Prostate gland (tissue), 2 donors: ENCODE measurements at regions not wholly inside any gene's neighbourhood (a gene's known extent, or its start where the extent isn't known, plus 50 kb on each side); places are given as distances from the start of the nearest gene placed in this dataset.

Experiments used
- DNase-seq: peaks from one replicate; pipeline ENCODE4 v3.0.0-alpha.2; 2019; ENCODE audit warnings: low spot score
- H3K27ac ChIP-seq, 2 donors: fragments of 200-600 bp; sonication (generic); 2 replicates each; pipeline ENCODE4 v1.5.1; 2017 to 2019
- H3K27me3 ChIP-seq: fragments of 200-600 bp; sonication (generic); replicated peaks from 2 replicates; pipeline ENCODE4 v1.5.1; 2019; ENCODE audit not compliant: insufficient read depth
- H3K36me3 ChIP-seq, 2 donors: fragments of 200-600 bp; sonication (generic); 1 replicate in 1 of 2; 2 replicates in 1 of 2; pipeline versions ENCODE4 v1.5.1 to v1.8.1; 2017 to 2019
- H3K4me1 ChIP-seq: fragments of 200-600 bp; sonication (generic); replicated peaks from 2 replicates; pipeline ENCODE4 v1.5.1; 2019
- H3K4me3 ChIP-seq, 2 donors: fragments of 200-600 bp; sonication (generic); 2 replicates each; pipeline ENCODE4 v1.5.1; 2017 to 2019
- H3K9me3 ChIP-seq: fragments of 200-600 bp; sonication (generic); 2 replicates; pipeline ENCODE4 v1.5.1; 2017
- CTCF ChIP-seq, 4 experiments: fragments of 200-600 bp in 2 of 4; fragments of 450-650 bp in 2 of 4; sonication (generic) in 2 of 4; IDR thresholded peaks; 1 replicate in 3 of 4; 2 replicates in 1 of 4; pipeline ENCODE4 v1.5.1; 2016 to 2019; ENCODE audit warnings: antibody characterized with exemption in 4 of 4, mild to moderate bottlenecking in 2 of 4, moderate library complexity in 2 of 4
- POLR2A ChIP-seq: fragments of 450-650 bp; IDR thresholded peaks from one replicate; pipeline ENCODE4 v1.6.1; 2016; ENCODE audit warnings: antibody characterized with exemption, mild to moderate bottlenecking
- POLR2AphosphoS5 ChIP-seq: sonication (generic); formaldehyde crosslinking; IDR thresholded peaks from one replicate; pipeline ENCODE4 v1.6.1; 2017; ENCODE audit warnings: antibody characterized with exemption
- WGBS: methylation state at CpG from one replicate; pipeline ENCODE4 v1.1.5; 2018; 5-methylcytosine and 5-hydroxymethylcytosine counted together
- intact Hi-C: fragments of 100-400 bp; cut with DNase I; formaldehyde crosslinking; loops from one replicate; pipeline ENCODE4 v1.14.2; 2022

DNA sequence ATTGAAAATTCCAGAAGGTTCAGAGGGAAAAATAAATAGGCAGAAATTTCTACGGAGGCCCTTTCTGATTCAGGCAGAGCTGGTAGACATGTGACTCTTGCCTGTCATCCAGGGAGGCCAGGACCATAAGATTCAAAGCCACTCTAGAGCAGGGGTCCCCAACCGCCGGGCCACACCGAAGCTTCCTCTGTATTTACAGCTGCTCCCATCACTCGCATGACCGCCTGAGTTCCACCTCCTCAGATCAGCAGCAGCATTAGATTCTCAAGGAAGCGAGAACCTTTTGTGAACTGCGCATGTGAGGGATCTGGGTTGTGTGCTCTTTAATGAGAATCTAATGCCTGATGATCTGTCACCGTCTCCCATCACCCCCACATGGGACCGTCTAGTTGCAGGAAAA is 72.2 kb downstream of the RWDD4 start:
- 87% methylated on average over 10 of the region's 10 CpGs for WGBS
- Histone ChIP-seq H3K9me3 (no peaks in the 10 kb centered on the region), H3K27me3 (no peaks in the 10 kb centered on the region), H3K36me3 (no peaks in the 10 kb centered on the region), H3K4me1 (no peaks in the 10 kb centered on the region), H3K4me3 (no peak overlapping the region), H3K27ac (no peak overlapping the region)
- DNase-seq = no peak
- intact Hi-C loops = no loop called here
- TF ChIP-seq POLR2A = no peak
- TF ChIP-seq POLR2AphosphoS5 = no peak
- TF ChIP-seq CTCF (IDR thresholded peaks at IDR 0.05) = no peak

GRCh38 chr4:183588169-183588675 is 70.8 kb downstream of the RWDD4 start:
- H3K4me1 ChIP-seq = no peaks in the 10 kb centered on the region
- peak overlapping the region; percentile 61 to 71 for H3K27ac ChIP-seq
- peak; percentile 58 for DNase-seq
- no peaks in the 10 kb centered on the region for H3K9me3 ChIP-seq
- no peak overlapping the region for H3K4me3 ChIP-seq
- intact Hi-C loops = loop anchor here (2.0 kb wide), 1 partner anchor 47 kb away; no protein-coding TSS in a partner anchor
- TF ChIP-seq POLR2A = no peak
- TF ChIP-seq CTCF (IDR thresholded peaks at IDR 0.05) = no peak
- TF ChIP-seq POLR2AphosphoS5 = peak; percentile 91
- no peaks in the 10 kb centered on the region for H3K27me3 ChIP-seq
- H3K36me3 ChIP-seq = no peaks in the 10 kb centered on the region
- 10% methylated on average over 11 of the region's 11 CpGs for WGBS

- Histone ChIP-seq H3K4me1 (no peaks in the 10 kb centered on the region), H3K27ac (peak overlapping the region; percentile 61 to 71), H3K9me3 (no peaks in the 10 kb centered on the region), H3K4me3 (no peak overlapping the region), H3K27me3 (no peaks in the 10 kb centered on the region), H3K36me3 (no peaks in the 10 kb centered on the region)
- no peak for DNase-seq
- TF ChIP-seq POLR2A (no peak), POLR2AphosphoS5 (no peak), CTCF (IDR thresholded peaks at IDR 0.05) (no peak)
- WGBS = 87% methylated on average over 3 of the region's 3 CpGs
- intact Hi-C loops = loop anchor here (2.0 kb wide), 1 partner anchor 48 kb away; no protein-coding TSS in a partner anchor
Measured at GRCh38 chr4:183588691-183589090, 70.3 kb downstream of the RWDD4 start.

- no peak for TF ChIP-seq CTCF (IDR thresholded peaks at IDR 0.05)
- no peak for TF ChIP-seq POLR2AphosphoS5
- no peak for TF ChIP-seq POLR2A
- no peaks in the 10 kb centered on the region for H3K36me3 ChIP-seq
- H3K9me3 ChIP-seq = no peaks in the 10 kb centered on the region
- intact Hi-C loops = loop anchor here (2.0 kb wide), 1 partner anchor 49 kb away; no protein-coding TSS in a partner anchor
- DNase-seq = no peak
- H3K27me3 ChIP-seq = no peaks in the 10 kb centered on the region
- 68% methylated on average over 5 of the region's 5 CpGs for WGBS
- H3K4me3 ChIP-seq = no peak overlapping the region
- H3K4me1 ChIP-seq = no peaks in the 10 kb centered on the region
- peak overlapping the region in 1 of 2 donors; percentile 30 for H3K27ac ChIP-seq
Measured at GRCh38 chr4:183589461-183590099, 69.4 kb downstream of the RWDD4 start.
